Activated CD8-positive, alpha-beta memory T cell treated with anti-CD3 and anti-CD28 coated beads, Interleukin-2, amount 50 U/mL, for 48 hours (primary cell): ENCODE measurements at regions not wholly inside any gene's neighbourhood (a gene's known extent, or its start where the extent isn't known, plus 50 kb on each side); places are given as distances from the start of the nearest gene placed in this dataset.

ENCODE experiments used
- DNase-seq: peaks from one replicate; pipeline ENCODE4 v3.0.0-alpha.2; 2020

DNA sequence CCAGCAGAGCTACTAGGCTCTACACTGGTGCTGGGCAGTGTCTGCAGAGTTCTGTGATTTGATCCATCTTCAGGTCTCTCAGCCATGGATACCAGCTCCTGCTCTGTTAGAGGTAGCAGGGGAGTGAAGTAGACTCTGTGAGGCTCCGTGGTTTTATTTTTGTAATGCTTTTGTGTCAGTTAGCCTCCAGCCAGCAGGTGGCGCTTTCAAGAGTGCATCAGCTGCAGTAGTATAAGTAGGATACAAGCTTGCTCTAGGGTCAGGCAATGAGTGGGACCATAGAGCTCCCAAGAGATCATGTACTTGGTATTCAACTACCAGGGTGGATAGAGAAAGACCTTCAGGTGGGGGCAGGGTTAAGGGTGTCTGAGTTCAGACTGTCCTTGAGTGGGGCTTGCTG, 362.5 kb upstream of the TRAM1L1 start:
- DNase-seq, result peak; percentile 59

DNA sequence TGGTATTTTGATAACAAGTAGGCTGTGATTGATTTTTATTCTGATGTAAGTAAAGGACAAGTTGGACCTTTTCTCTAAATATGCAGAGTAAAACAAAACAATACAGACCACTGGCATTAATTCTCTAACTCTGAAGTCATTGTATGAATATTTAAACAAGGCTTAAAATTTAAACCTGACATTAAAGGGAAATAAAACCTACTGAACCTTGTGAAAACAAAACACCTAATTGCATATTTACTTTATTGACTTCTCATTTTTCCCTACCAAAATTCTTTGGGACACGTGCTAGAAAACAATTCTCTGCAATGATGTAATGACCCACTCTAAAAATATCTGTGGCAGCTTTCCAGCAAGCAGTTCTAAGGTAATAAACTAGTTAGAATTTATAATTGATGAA, 369.7 kb upstream of the TRAM1L1 start:
- DNase-seq, result no peak

DNA sequence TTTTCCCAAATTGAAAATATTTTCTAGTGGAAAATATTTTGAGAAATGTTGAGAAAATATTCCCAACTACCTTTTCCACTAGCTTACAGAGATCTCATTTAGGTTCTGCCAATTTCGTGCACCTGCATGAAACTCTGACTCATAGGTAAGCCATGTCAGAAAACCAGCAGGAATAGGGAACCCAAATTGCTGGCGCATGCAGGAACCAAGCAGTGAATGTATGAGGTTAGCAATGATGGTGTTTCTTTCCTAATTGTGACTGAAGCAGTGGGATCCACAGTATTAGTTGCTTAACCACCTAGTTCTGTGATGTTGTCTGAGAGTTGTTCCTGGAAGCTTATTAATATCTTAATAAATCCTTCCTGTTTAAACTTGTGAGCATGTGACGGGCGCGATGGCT, 381.0 kb upstream of the TRAM1L1 start:
- no peak for DNase-seq

- DNase-seq, result no peak
Observed at GRCh38 chr4:117467404-117467803, 382.0 kb upstream of the TRAM1L1 start.

DNA sequence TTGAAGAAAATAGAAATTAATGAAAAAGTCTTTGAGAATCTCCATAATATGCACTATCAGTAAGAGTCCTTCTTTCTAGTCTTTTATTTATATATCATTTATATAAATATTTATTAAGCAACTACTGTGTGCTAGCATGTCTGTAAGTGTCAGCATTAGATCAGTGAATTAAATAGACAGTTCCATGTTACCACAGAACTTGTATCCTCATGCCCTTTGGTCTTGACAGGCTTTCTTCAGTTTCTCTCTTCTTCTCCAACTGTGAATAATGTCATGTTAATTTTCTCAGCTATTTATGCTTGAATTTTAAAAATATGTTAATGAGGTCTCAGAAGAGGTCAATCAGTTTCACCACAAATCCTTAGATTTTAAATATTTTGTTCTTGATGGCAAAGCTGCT, 389.6 kb upstream of the TRAM1L1 start:
- DNase-seq, result no peak

- no peak for DNase-seq
Observed at GRCh38 chr4:117477925-117478324, 392.5 kb upstream of the TRAM1L1 start.

DNA sequence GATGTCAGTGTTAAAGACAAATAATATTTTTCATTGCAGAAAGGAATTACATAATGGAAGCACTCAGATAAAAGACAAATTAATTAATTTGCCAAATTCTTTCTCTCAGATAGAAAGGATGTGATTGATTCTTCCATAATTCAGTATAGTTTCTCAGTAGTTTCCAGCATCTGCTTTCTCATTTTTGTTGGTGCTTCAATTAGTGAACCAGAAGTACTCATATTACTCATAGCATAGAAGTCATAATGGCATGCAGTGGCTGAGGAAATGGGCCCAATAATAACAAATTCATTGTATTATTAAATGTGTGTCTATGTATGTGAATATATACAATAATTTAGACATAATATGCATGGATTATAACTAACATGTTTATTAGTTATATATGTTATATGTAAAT, 393.3 kb upstream of the TRAM1L1 start:
- DNase-seq, result no peak

GRCh38 chr4:117479673-117480072, 394.3 kb upstream of the TRAM1L1 start:
- no peak for DNase-seq

DNA sequence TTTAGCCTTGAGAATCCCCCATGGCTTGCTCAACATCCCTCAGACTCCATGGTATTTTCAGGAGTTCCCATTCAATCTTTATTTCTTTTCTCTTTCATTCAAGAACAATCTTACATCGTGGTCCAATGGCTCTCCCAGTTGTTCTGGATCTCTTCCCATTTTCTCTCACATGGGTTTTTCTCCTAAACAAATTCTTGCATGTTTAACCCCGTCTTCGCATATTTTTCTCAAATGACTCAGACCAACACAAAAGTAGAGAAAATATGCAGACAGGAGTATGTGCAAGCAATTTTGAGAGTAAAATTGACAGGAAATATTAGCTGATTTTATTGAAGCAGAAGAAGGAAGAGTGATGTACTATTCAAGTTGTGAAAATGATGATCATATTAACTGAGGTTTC, 396.4 kb upstream of the TRAM1L1 start:
- DNase-seq, result no peak

DNA sequence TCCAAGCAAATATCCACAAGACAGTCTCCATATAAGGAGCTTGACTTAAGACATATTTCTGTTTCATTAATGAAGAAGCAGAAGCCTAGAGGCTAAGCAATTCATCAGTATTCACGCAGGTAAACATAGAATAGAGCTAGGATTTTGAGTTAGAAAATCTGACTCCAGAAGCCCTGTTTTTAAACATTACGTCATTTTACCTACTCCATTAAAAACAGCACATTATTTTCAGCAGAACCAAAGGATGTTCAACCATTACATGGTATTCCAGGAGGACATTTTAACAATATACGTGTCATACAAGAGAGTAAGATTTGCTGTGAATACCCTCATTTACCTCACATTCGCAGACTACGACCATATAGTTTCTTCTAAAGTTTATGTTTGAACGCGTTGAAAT, 403.3 kb upstream of the TRAM1L1 start:
- no peak for DNase-seq

DNA sequence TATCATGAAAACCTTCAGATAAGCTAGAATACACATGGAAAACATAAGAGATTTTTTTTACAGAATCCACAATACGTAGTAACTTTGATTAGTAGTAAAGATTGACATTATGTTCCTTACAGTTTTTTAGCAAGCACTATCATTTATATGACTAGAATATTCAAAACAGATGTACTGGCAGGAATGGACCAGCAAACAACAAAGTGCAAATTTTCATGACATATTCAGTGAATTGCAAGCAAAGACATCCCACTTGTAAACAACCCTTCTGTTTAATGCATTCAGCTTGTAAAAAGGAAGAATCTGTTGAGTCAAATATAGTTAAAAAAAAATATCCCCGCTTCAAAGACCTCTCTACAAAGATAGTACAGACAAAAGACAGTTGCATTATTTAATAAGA, 403.7 kb upstream of the TRAM1L1 start:
- DNase-seq, result no peak

GRCh38 chr4:117491516-117491915, 406.1 kb upstream of the TRAM1L1 start:
- DNase-seq, result no peak

DNA sequence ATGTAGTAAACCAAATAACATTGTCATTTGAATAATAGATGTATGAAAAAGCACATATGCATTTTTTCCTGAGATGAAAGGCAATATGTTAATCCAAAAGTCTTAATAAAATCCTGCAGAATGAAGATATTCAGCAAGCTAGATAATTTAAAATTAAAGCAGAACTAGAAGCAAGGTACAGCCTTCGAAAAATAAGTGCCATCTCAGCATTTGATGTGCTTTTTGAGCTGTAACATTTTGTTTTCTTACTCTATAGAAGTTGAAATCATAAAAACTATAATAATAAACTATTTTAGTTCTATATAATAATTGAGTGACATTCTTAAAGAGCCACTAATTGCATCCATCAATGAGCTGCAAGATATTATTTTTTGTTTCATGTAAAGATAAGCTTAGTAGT, 410.4 kb upstream of the TRAM1L1 start:
- no peak for DNase-seq

GRCh38 chr4:117512414-117512813, 427.0 kb upstream of the TRAM1L1 start:
- DNase-seq, result no peak

GRCh38 chr4:117514391-117515175, 429.2 kb upstream of the TRAM1L1 start:
- DNase-seq, result no peak

GRCh38 chr4:117515921-117516320, 430.5 kb upstream of the TRAM1L1 start:
- no peak for DNase-seq

DNA sequence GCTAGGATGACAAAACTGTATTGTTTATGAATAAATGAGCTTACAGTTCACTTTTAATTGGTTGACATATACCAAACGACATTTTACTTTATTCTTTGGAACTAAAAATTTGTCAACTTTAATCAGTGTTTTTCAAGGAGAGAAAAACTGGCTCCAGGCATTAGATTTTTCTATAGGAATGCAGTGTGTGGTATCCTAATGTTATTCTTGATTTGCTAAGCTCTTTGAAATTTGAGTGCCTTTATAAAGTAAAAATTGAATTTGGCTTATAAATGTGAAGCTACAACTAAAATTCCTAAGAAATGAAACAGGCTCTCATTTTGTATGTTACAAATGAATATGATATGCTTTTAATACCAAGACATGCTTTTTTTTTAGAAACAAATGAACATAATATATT, 442.2 kb upstream of the TRAM1L1 start:
- DNase-seq, result no peak

DNA sequence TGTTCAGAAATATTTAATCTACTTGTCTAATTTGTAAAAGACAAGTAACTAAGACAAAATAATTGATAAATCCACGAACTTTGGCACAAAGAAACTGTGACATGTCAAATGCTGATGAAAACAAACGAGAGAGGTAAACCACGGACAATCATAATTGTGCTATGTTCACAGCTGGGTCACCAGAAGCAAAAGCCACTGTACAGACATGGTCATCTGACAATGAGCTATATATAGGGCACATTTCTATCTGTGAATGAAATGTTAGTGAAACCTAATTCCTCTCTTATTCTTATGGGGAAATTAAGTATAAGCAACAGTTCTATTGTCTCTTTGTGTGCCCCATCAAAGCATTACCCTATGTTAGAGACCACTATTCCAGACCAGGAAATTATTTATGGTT, 444.0 kb upstream of the TRAM1L1 start:
- DNase-seq, result no peak

GRCh38 chr4:117533501-117533900, 448.1 kb upstream of the TRAM1L1 start:
- no peak for DNase-seq

- DNase-seq, result no peak
Observed at GRCh38 chr4:117545039-117545438, 459.7 kb upstream of the TRAM1L1 start.

GRCh38 chr4:117549524-117549923, 464.1 kb upstream of the TRAM1L1 start:
- no peak for DNase-seq

DNA sequence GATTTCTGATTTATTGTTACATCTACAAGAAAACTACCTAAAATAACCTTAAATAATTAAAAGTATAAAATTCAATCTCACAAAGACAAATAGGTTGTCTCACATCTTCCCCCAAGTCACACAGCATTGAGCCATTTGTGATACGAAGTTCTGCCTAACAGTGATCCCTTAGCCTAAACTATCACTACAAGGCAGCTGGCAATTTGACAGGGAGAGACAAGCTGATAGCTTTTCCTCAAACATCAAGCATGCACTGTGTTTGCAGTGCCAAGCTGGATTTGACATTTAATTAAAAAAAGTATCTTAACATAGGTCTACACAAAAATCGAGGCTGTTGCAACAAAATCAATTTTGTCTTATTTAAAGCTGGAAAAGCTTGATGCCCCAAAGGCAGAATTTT, 464.7 kb upstream of the TRAM1L1 start:
- no peak for DNase-seq

- DNase-seq, result no peak
Observed at GRCh38 chr4:117560329-117560728, 474.0 kb upstream of the NDST3 start.

- no peak for DNase-seq
Observed at GRCh38 chr4:117574085-117574484, 460.2 kb upstream of the NDST3 start.

- DNase-seq, result no peak
Observed at GRCh38 chr4:117575850-117576249, 458.4 kb upstream of the NDST3 start.
